ENCODE measurements at regions not wholly inside any gene's neighbourhood (a gene's known extent, or its start where the extent isn't known, plus 50 kb on each side); places are given as distances from the start of the nearest gene placed in this dataset.
"Not testable (repeated sequence)": the region's sequence is repeated elsewhere in the genome, so short reads cannot be mapped to it uniquely, and the experiment has no call there.

DNA sequence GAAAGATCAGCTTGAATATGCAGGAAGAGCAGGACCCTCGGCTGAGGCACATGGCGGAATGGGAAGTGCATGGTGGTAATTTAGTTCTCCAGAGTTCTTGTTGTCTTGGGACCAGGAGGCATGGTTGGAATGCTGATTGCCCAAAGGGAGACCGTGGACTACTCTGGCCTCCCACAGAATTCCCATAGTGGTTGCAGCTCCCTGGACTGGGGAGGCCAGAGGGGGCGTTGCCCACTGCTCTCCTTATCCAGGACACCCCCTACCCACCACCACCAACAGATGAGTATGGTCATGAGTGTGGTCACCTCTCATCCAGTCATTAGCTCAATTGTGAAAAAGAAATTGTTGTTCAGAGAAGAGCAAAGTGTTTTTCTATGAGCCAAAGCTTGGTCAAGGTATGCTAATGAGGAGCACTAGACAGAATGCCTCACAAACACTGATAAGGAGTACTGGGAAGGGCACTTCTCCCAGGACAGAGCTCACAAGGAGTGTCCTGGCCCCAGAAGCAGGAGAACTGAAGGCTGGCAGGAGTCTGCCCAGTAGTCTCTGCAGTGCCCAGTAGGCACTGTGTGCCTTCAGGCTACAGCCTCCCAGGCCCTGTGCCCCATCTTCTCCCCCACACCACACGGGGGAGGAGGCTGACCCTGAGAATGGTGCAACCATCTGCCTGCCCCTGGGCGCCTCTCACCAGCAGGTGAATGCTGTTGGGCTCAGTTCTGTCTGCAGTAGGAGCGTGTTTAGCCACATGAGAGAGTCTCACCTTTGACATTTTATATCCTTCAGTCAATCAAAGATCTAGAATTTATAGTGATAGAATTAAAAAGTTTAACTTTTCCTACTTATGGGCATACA, 51.4 kb upstream of the NEK3 start:
- not testable (repeated sequence) for H3K36me3 ChIP-seq (ENCODE audit: control insufficient read depth, insufficient read depth, low read length); H3K9ac ChIP-seq (ENCODE audit: insufficient read depth, low read length); H3K79me2 ChIP-seq (ENCODE audit: control insufficient read depth, insufficient read depth, low read length); H3K4me1 ChIP-seq (ENCODE audit: control insufficient read depth, extremely low read depth, insufficient read depth, low read length); H3K27ac ChIP-seq (ENCODE audit: insufficient read depth, low read length); H2AFZ ChIP-seq (ENCODE audit: low read length); DNase-seq (ENCODE audit: low read depth in 2 of 2); H3K9me3 ChIP-seq (ENCODE audit: control insufficient read depth, insufficient read depth, low read depth, low read length); H3K27me3 ChIP-seq (ENCODE audit: control insufficient read depth, insufficient read depth, low read length); H4K20me1 ChIP-seq (ENCODE audit: control insufficient read depth, extremely low read depth, insufficient read depth, low read length); H3K4me2 ChIP-seq (ENCODE audit: extremely low read depth, insufficient read depth, low read length); H3K4me3 ChIP-seq (replicated peaks in 1 of 4; ENCODE audit: control extremely low read depth in 1 of 4, insufficient read depth in 1 of 4, low read depth in 3 of 4, low read length in 4 of 4)

Data from fibroblast of lung (primary cell).